DOHH2 (cell line): ENCODE measurements at regions not wholly inside any gene's neighbourhood (a gene's known extent, or its start where the extent isn't known, plus 50 kb on each side); places are given as distances from the start of the nearest gene placed in this dataset.

Experiments
- EZH2phosphoT487 ChIP-seq: fragments of 200-600 bp; sonication (generic); IDR thresholded peaks from 2 replicates; pipeline ENCODE4 v1.6.1; 2017; ENCODE audit warnings: borderline replicate concordance, mild to moderate bottlenecking, antibody characterized with exemption, low read length, moderate library complexity, mixed read lengths
- TF ChIP-seq, protein P1 (sequence below): fragments of 200-600 bp; sonication (generic); IDR thresholded peaks from one replicate; pipeline ENCODE4 v1.5.1; 2014; ENCODE audit warnings: antibody characterized with exemption, mild to moderate bottlenecking, low read depth, low read length; ENCODE audit not compliant: poor library complexity, severe bottlenecking

DNA sequence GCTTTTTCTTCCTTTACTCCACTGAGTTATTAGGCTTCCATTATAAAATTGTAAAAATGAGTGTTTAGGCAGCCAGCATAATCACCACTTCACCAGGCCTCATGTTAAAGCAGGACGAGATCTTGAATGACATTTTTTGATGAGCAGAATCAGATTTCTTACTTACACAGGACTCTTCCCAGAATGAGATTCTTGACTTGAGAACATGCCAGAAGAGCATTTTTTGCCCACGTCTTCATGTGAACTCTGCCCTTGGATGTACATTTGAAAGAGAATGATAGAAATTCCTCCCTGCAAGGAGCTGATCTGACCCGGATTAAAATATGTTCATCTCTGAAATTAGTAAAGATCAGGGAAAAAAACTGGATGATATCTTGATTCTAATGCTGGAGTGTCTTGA is 212.1 kb upstream of the ADRA1B start:
- TF ChIP-seq, protein P1, sequence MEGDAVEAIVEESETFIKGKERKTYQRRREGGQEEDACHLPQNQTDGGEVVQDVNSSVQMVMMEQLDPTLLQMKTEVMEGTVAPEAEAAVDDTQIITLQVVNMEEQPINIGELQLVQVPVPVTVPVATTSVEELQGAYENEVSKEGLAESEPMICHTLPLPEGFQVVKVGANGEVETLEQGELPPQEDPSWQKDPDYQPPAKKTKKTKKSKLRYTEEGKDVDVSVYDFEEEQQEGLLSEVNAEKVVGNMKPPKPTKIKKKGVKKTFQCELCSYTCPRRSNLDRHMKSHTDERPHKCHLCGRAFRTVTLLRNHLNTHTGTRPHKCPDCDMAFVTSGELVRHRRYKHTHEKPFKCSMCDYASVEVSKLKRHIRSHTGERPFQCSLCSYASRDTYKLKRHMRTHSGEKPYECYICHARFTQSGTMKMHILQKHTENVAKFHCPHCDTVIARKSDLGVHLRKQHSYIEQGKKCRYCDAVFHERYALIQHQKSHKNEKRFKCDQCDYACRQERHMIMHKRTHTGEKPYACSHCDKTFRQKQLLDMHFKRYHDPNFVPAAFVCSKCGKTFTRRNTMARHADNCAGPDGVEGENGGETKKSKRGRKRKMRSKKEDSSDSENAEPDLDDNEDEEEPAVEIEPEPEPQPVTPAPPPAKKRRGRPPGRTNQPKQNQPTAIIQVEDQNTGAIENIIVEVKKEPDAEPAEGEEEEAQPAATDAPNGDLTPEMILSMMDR: no peak
- no peak for TF ChIP-seq EZH2phosphoT487
